ENCODE measurements at regions not wholly inside any gene's neighbourhood (a gene's known extent, or its start where the extent isn't known, plus 50 kb on each side); places are given as distances from the start of the nearest gene placed in this dataset.

- no peak for TF ChIP-seq JUND (IDR thresholded peaks at IDR 0.05; ENCODE audit: low read depth)
- DNase-seq (ENCODE audit: low read depth in 1 of 2, low spot score in 1 of 2) = no peak
- in situ Hi-C loops (cut with HindIII; ENCODE audit: low pct_unique_long_range_greater_than_20kb, low sequenced_read_pairs) = no loop called here
Observed at GRCh38 chr18:30588673-30589164, 453.8 kb downstream of the DSC3 start.

GRCh38 chr18:30583768-30584167 is 458.8 kb downstream of the DSC3 start:
- no peak for DNase-seq (ENCODE audit: low read depth in 1 of 2, low spot score in 1 of 2)
- in situ Hi-C loops (cut with HindIII; ENCODE audit: low pct_unique_long_range_greater_than_20kb, low sequenced_read_pairs) = no loop called here
- TF ChIP-seq JUND (IDR thresholded peaks at IDR 0.05; ENCODE audit: low read depth) = no peak

GRCh38 chr18:30582078-30582477 is 460.5 kb downstream of the DSC3 start:
- no peak for DNase-seq (ENCODE audit: low read depth in 1 of 2, low spot score in 1 of 2)
- in situ Hi-C loops (cut with HindIII; ENCODE audit: low pct_unique_long_range_greater_than_20kb, low sequenced_read_pairs) = no loop called here
- TF ChIP-seq JUND (IDR thresholded peaks at IDR 0.05; ENCODE audit: low read depth) = no peak

GRCh38 chr18:30578707-30579106 is 463.8 kb downstream of the DSC3 start:
- in situ Hi-C loops (cut with HindIII; ENCODE audit: low pct_unique_long_range_greater_than_20kb, low sequenced_read_pairs) = no loop called here
- TF ChIP-seq JUND (IDR thresholded peaks at IDR 0.05; ENCODE audit: low read depth) = no peak
- DNase-seq (ENCODE audit: low read depth in 1 of 2, low spot score in 1 of 2) = no peak

GRCh38 chr18:30572214-30572613 is 470.3 kb downstream of the DSC3 start:
- no peak for DNase-seq (ENCODE audit: low read depth in 1 of 2, low spot score in 1 of 2)
- in situ Hi-C loops (cut with HindIII; ENCODE audit: low pct_unique_long_range_greater_than_20kb, low sequenced_read_pairs) = no loop called here
- TF ChIP-seq JUND (IDR thresholded peaks at IDR 0.05; ENCODE audit: low read depth) = no peak

- in situ Hi-C loops (cut with HindIII; ENCODE audit: low pct_unique_long_range_greater_than_20kb, low sequenced_read_pairs) = no loop called here
- no peak for TF ChIP-seq JUND (IDR thresholded peaks at IDR 0.05; ENCODE audit: low read depth)
- no peak for DNase-seq (ENCODE audit: low read depth in 1 of 2, low spot score in 1 of 2)
Observed at GRCh38 chr18:30568333-30568732, 474.2 kb downstream of the DSC3 start.

- in situ Hi-C loops (cut with HindIII; ENCODE audit: low pct_unique_long_range_greater_than_20kb, low sequenced_read_pairs) = no loop called here
- no peak for TF ChIP-seq JUND (IDR thresholded peaks at IDR 0.05; ENCODE audit: low read depth)
Observed at GRCh38 chr18:30566877-30567276, 475.7 kb downstream of the DSC3 start.

GRCh38 chr18:30562231-30562630 is 480.3 kb downstream of the DSC3 start:
- no peak for TF ChIP-seq JUND (IDR thresholded peaks at IDR 0.05; ENCODE audit: low read depth)
- in situ Hi-C loops (cut with HindIII; ENCODE audit: low pct_unique_long_range_greater_than_20kb, low sequenced_read_pairs) = no loop called here
- DNase-seq (ENCODE audit: low read depth in 1 of 2, low spot score in 1 of 2) = no peak

More at GRCh38 chr18:30566877-30567276, 475.7 kb downstream of the DSC3 start:
- DNase-seq (ENCODE audit: low read depth in 1 of 2, low spot score in 1 of 2) = no peak

- TF ChIP-seq JUND (IDR thresholded peaks at IDR 0.05; ENCODE audit: low read depth) = no peak
- no peak for DNase-seq (ENCODE audit: low read depth in 1 of 2, low spot score in 1 of 2)
- in situ Hi-C loops (cut with HindIII; ENCODE audit: low pct_unique_long_range_greater_than_20kb, low sequenced_read_pairs) = no loop called here
Observed at GRCh38 chr18:30556112-30556511, 486.4 kb downstream of the DSC3 start.

GRCh38 chr18:30545393-30545792 is 497.1 kb downstream of the DSC3 start:
- no peak for DNase-seq (ENCODE audit: low read depth in 1 of 2, low spot score in 1 of 2)
- in situ Hi-C loops (cut with HindIII; ENCODE audit: low pct_unique_long_range_greater_than_20kb, low sequenced_read_pairs) = no loop called here
- TF ChIP-seq JUND (IDR thresholded peaks at IDR 0.05; ENCODE audit: low read depth) = no peak

- TF ChIP-seq JUND (IDR thresholded peaks at IDR 0.05; ENCODE audit: low read depth) = no peak
- in situ Hi-C loops (cut with HindIII; ENCODE audit: low pct_unique_long_range_greater_than_20kb, low sequenced_read_pairs) = no loop called here
- DNase-seq (ENCODE audit: low read depth in 1 of 2, low spot score in 1 of 2) = no peak
Observed at GRCh38 chr18:30544141-30544540, 498.4 kb downstream of the DSC3 start.

- DNase-seq (ENCODE audit: low read depth in 1 of 2, low spot score in 1 of 2) = no peak
- in situ Hi-C loops (cut with HindIII; ENCODE audit: low pct_unique_long_range_greater_than_20kb, low sequenced_read_pairs) = no loop called here
Observed at GRCh38 chr18:30533716-30534115, 508.8 kb downstream of the DSC3 start.

GRCh38 chr18:30527917-30528316 is 514.6 kb downstream of the DSC3 start:
- no peak for DNase-seq (ENCODE audit: low read depth in 1 of 2, low spot score in 1 of 2)
- in situ Hi-C loops (cut with HindIII; ENCODE audit: low pct_unique_long_range_greater_than_20kb, low sequenced_read_pairs) = no loop called here
- no peak for TF ChIP-seq JUND (IDR thresholded peaks at IDR 0.05; ENCODE audit: low read depth)

More at GRCh38 chr18:30533716-30534115, 508.8 kb downstream of the DSC3 start:
- no peak for TF ChIP-seq JUND (IDR thresholded peaks at IDR 0.05; ENCODE audit: low read depth)

- no peak for DNase-seq (ENCODE audit: low read depth in 1 of 2, low spot score in 1 of 2)
- in situ Hi-C loops (cut with HindIII; ENCODE audit: low pct_unique_long_range_greater_than_20kb, low sequenced_read_pairs) = no loop called here
- TF ChIP-seq JUND (IDR thresholded peaks at IDR 0.05; ENCODE audit: low read depth) = no peak
Observed at GRCh38 chr18:30527226-30527625, 515.3 kb downstream of the DSC3 start.
